GM23338 (cell line): ENCODE measurements at regions not wholly inside any gene's neighbourhood (a gene's known extent, or its start where the extent isn't known, plus 50 kb on each side); places are given as distances from the start of the nearest gene placed in this dataset.

Experiments
- ATAC-seq: fragments of 200-7000 bp; cut with Tn5 transposase; 3 replicates; pipeline ENCODE4 v1.9.1; 2020
- DNase-seq: peaks from one replicate; pipeline ENCODE4 v3.0.0-alpha.2; 2015; ENCODE audit warnings: low spot score
- H2AFZ ChIP-seq: fragments of 200-600 bp; sonication (generic); 2 replicates; pipeline ENCODE4 v1.8.0; 2016; ENCODE audit warnings: antibody characterized with exemption, mild to moderate bottlenecking, moderate library complexity
- H3F3A ChIP-seq: fragments of 200-600 bp; sonication (generic); replicated peaks from 2 replicates; pipeline ENCODE4 v1.8.0; 2017; ENCODE audit warnings: antibody characterized with exemption, mixed run types, low read depth
- H3K27ac ChIP-seq: fragments of 200-600 bp; sonication (generic); 2 replicates; pipeline ENCODE4 v1.6.1; 2016; ENCODE audit warnings: low read depth
- H3K27me3 ChIP-seq: fragments of 200-600 bp; sonication (generic); 2 replicates; pipeline ENCODE4 v1.8.0; 2016; ENCODE audit warnings: mild to moderate bottlenecking, mixed run types, moderate library complexity; ENCODE audit not compliant: insufficient read depth
- H3K36me3 ChIP-seq: fragments of 200-600 bp; sonication (generic); 2 replicates; pipeline ENCODE4 v1.8.0; 2016; ENCODE audit warnings: mild to moderate bottlenecking; ENCODE audit not compliant: insufficient read depth
- H3K4me1 ChIP-seq: fragments of 200-600 bp; sonication (generic); 2 replicates; pipeline ENCODE4 v1.8.0; 2016; ENCODE audit warnings: mild to moderate bottlenecking, moderate library complexity; ENCODE audit not compliant: insufficient read depth
- H3K4me2 ChIP-seq: fragments of 200-600 bp; sonication (generic); 2 replicates; pipeline ENCODE4 v1.7.1; 2017; ENCODE audit warnings: mixed run types
- H3K4me3 ChIP-seq: fragments of 200-600 bp; sonication (generic); 2 replicates; pipeline ENCODE4 v1.6.1; 2016; ENCODE audit warnings: mixed run types
- H3K79me2 ChIP-seq: fragments of 200-600 bp; sonication (generic); replicated peaks from 2 replicates; pipeline ENCODE4 v1.8.0; 2017; ENCODE audit warnings: mild to moderate bottlenecking; ENCODE audit not compliant: insufficient read depth
- H3K9me2 ChIP-seq: fragments of 200-600 bp; sonication (generic); 2 replicates; pipeline ENCODE4 v1.8.0; 2017; ENCODE audit not compliant: insufficient read depth
- H4K20me1 ChIP-seq: fragments of 200-600 bp; sonication (generic); replicated peaks from 2 replicates; pipeline ENCODE4 v1.8.0; 2017; ENCODE audit warnings: mild to moderate bottlenecking; ENCODE audit not compliant: insufficient read depth
- H3K27ac Mint-ChIP-seq: 2 replicates; pipeline ENCODE4 v1.8.0; 2020; ENCODE audit warnings: inconsistent platforms, mild to moderate bottlenecking, moderate library complexity, mixed read lengths
- H3K27me3 Mint-ChIP-seq: 3 replicates; pipeline ENCODE4 v1.8.0; 2022; ENCODE audit warnings: low read depth, mild to moderate bottlenecking, moderate library complexity, mixed read lengths, inconsistent platforms; ENCODE audit not compliant: insufficient read depth, poor library complexity
- H3K36me3 Mint-ChIP-seq: 3 replicates; pipeline ENCODE4 v1.8.0; 2021; ENCODE audit warnings: low read depth, mild to moderate bottlenecking, inconsistent platforms, moderate library complexity, mixed read lengths
- H3K4me1 Mint-ChIP-seq: 3 replicates; pipeline ENCODE4 v1.8.0; 2020; ENCODE audit warnings: mild to moderate bottlenecking, inconsistent platforms, mixed read lengths
- H3K4me3 Mint-ChIP-seq: 3 replicates; pipeline ENCODE4 v1.8.0; 2021; ENCODE audit warnings: moderate library complexity, mild to moderate bottlenecking, inconsistent platforms, mixed read lengths
- H3K9me3 Mint-ChIP-seq: 3 replicates; pipeline ENCODE4 v1.8.0; 2020; ENCODE audit warnings: moderate library complexity, mild to moderate bottlenecking, inconsistent platforms, mixed read lengths
- CTCF ChIP-seq, 2 experiments: fragments of 200-600 bp in 1 of 2; sonication (generic) in 1 of 2; conservative IDR thresholded peaks; 2 replicates each; pipeline versions ENCODE4 v1.5.1 to v1.6.1; 2016 to 2017; ENCODE audit warnings: antibody characterized with exemption in 2 of 2, low read depth in 2 of 2, mild to moderate bottlenecking in 2 of 2, moderate library complexity in 1 of 2
- EZH2 ChIP-seq: fragments of 200-600 bp; sonication (generic); IDR thresholded peaks from one replicate; pipeline ENCODE4 v1.8.0; 2017; ENCODE audit warnings: antibody characterized with exemption, mild to moderate bottlenecking, low read depth; ENCODE audit not compliant: unreplicated experiment
- EZH2phosphoT487 ChIP-seq: fragments of 200-600 bp; sonication (generic); IDR thresholded peaks from one replicate; pipeline ENCODE4 v1.8.1; 2018; ENCODE audit warnings: antibody characterized with exemption; ENCODE audit not compliant: unreplicated experiment
- JUNB ChIP-seq: IDR thresholded peaks from one replicate; pipeline ENCODE4 v1.6.1; 2016; ENCODE audit warnings: antibody characterized with exemption; ENCODE audit not compliant: unreplicated experiment
- NANOG ChIP-seq: IDR thresholded peaks from 2 replicates; pipeline ENCODE4 v1.6.1; 2016; ENCODE audit warnings: antibody characterized with exemption, borderline replicate concordance
- POLR2AphosphoS5 ChIP-seq: IDR thresholded peaks from 2 replicates; pipeline ENCODE4 v1.6.1; 2016; ENCODE audit warnings: antibody characterized with exemption, low read depth
- STAT1 ChIP-seq: IDR thresholded peaks from one replicate; pipeline ENCODE4 v1.6.1; 2016; ENCODE audit warnings: antibody characterized with exemption; ENCODE audit not compliant: unreplicated experiment
- ZNF114 ChIP-seq: fragments of 250-450 bp; sonication (Bioruptor Pico); IDR thresholded peaks from 2 replicates; pipeline ENCODE4 v1.5.0; 2020; ENCODE audit warnings: mild to moderate bottlenecking, moderate library complexity
- ZNF331 ChIP-seq: fragments of 250-450 bp; sonication (Bioruptor Pico); IDR thresholded peaks from 2 replicates; pipeline ENCODE4 v1.5.0; 2020; ENCODE audit warnings: low read depth, mild to moderate bottlenecking, moderate library complexity
- ZNF462 ChIP-seq: fragments of 250-450 bp; sonication (Bioruptor Pico); IDR thresholded peaks from 2 replicates; pipeline ENCODE4 v1.5.0; 2020; ENCODE audit warnings: mild to moderate bottlenecking, moderate library complexity

GRCh38 chr11:29017941-29018340, 909.8 kb downstream of the METTL15 start:
- DNase-seq (no peak), ATAC-seq (no peak)
- Histone ChIP-seq H3K4me3 (no peak overlapping the region), H3F3A (no peaks in the 10 kb centered on the region), H3K4me1 (peaks cover 4% of the 10 kb centered on the region; the same call in 1 of the 2 replicates), H2AFZ (no peak overlapping the region), H3K27ac (no peak overlapping the region), H4K20me1 (no peaks in the 10 kb centered on the region), H3K36me3 (no peaks in the 10 kb centered on the region), H3K27me3 (no peaks in the 10 kb centered on the region), H3K4me2 (no peak overlapping the region), H3K9me2 (no peaks in the 10 kb centered on the region), H3K79me2 (no peaks in the 10 kb centered on the region)
- no peaks in the 10 kb centered on the region for H3K36me3 Mint-ChIP-seq
- H3K4me1 Mint-ChIP-seq: peaks cover 11% of the 10 kb centered on the region
- no peaks in the 10 kb centered on the region for H3K27me3 Mint-ChIP-seq
- no peak overlapping the region for H3K4me3 Mint-ChIP-seq
- TF ChIP-seq ZNF114 (CRISPR knock-in tag) (no peak), EZH2phosphoT487 (no peak), EZH2 (no peak), NANOG (no peak)
- H3K27ac Mint-ChIP-seq: no peak overlapping the region
- H3K9me3 Mint-ChIP-seq: no peaks in the 10 kb centered on the region

GRCh38 chr11:29012507-29012906, 904.3 kb downstream of the METTL15 start:
- no peaks in the 10 kb centered on the region for H3K36me3 ChIP-seq
- no peak for TF ChIP-seq JUNB
- no peak for TF ChIP-seq STAT1
- TF ChIP-seq EZH2: no peak
- Mint-ChIP-seq H3K27ac (no peak overlapping the region), H3K9me3 (no peaks in the 10 kb centered on the region), H3K27me3 (no peaks in the 10 kb centered on the region), H3K36me3 (no peaks in the 10 kb centered on the region), H3K4me3 (no peak overlapping the region), H3K4me1 (no peaks in the 10 kb centered on the region)
- H3K27ac ChIP-seq: no peak overlapping the region
- H3K79me2 ChIP-seq: no peaks in the 10 kb centered on the region
- no peak overlapping the region for H3K4me3 ChIP-seq
- H3F3A ChIP-seq: no peaks in the 10 kb centered on the region
- H2AFZ ChIP-seq: no peak overlapping the region
- no peaks in the 10 kb centered on the region for H3K9me2 ChIP-seq
- no peaks in the 10 kb centered on the region for H4K20me1 ChIP-seq
- H3K27me3 ChIP-seq: no peaks in the 10 kb centered on the region
- ATAC-seq: no peak
- no peak for DNase-seq
- H3K4me2 ChIP-seq: no peak overlapping the region
- H3K4me1 ChIP-seq: no peaks in the 10 kb centered on the region

GRCh38 chr11:29009426-29009825, 901.2 kb downstream of the METTL15 start:
- Histone ChIP-seq H3K9me2 (no peaks in the 10 kb centered on the region), H3K4me3 (no peak overlapping the region), H4K20me1 (no peaks in the 10 kb centered on the region), H2AFZ (no peak overlapping the region), H3K79me2 (no peaks in the 10 kb centered on the region), H3K27ac (no peak overlapping the region), H3F3A (no peaks in the 10 kb centered on the region), H3K4me1 (no peaks in the 10 kb centered on the region), H3K27me3 (no peaks in the 10 kb centered on the region), H3K36me3 (no peaks in the 10 kb centered on the region), H3K4me2 (no peak overlapping the region)
- Mint-ChIP-seq H3K4me3 (no peak overlapping the region), H3K36me3 (no peaks in the 10 kb centered on the region), H3K4me1 (no peaks in the 10 kb centered on the region), H3K27me3 (no peaks in the 10 kb centered on the region), H3K9me3 (no peaks in the 10 kb centered on the region), H3K27ac (no peak overlapping the region)
- DNase-seq: no peak
- no peak for ATAC-seq
- TF ChIP-seq POLR2AphosphoS5: no peak
- TF ChIP-seq JUNB: no peak
- no peak for TF ChIP-seq CTCF (conservative IDR thresholded peaks at IDR 0.05; ENCODE audit: low read depth in 2 of 2)
- no peak for TF ChIP-seq ZNF331 (CRISPR knock-in tag)
- no peak for TF ChIP-seq EZH2phosphoT487
- TF ChIP-seq ZNF114 (CRISPR knock-in tag): no peak
- no peak for TF ChIP-seq ZNF462 (CRISPR knock-in tag)
- no peak for TF ChIP-seq STAT1
- TF ChIP-seq NANOG: no peak
